DMS79 (cell line): ENCODE measurements at regions not wholly inside any gene's neighbourhood (a gene's known extent, or its start where the extent isn't known, plus 50 kb on each side); places are given as distances from the start of the nearest gene placed in this dataset.
"Not testable (repeated sequence)": the region's sequence is repeated elsewhere in the genome, so short reads cannot be mapped to it uniquely, and the experiment has no call there.

Experiments used
- DNase-seq: peaks from one replicate; lab custom pipeline; 2025; lab: John Stamatoyannopoulos, UW

- no peak for DNase-seq
These were observed 104.2 kb upstream of the ACBD5 start for GRCh38 chr10:27344568-27345454.

GRCh38 chr10:27341001-27341400 lies 100.4 kb upstream of the ACBD5 start:
- DNase-seq: no peak

GRCh38 chr10:27335246-27335645 lies 94.6 kb upstream of the ACBD5 start:
- not testable (repeated sequence) for DNase-seq

- DNase-seq: no peak
These were observed 89.5 kb upstream of the ACBD5 start for GRCh38 chr10:27330074-27330473.

GRCh38 chr10:27328946-27329345 lies 88.3 kb upstream of the ACBD5 start:
- DNase-seq: no peak

GRCh38 chr10:27326748-27327147 lies 86.2 kb upstream of the ACBD5 start:
- not testable (repeated sequence) for DNase-seq

GRCh38 chr10:27319752-27320431 lies 79.3 kb upstream of the ACBD5 start:
- no peak for DNase-seq

- DNase-seq: not testable (repeated sequence)
These were observed 78.5 kb upstream of the ACBD5 start for GRCh38 chr10:27319139-27319538.

GRCh38 chr10:27315082-27315481 lies 74.5 kb upstream of the ACBD5 start:
- DNase-seq: not testable (repeated sequence)

GRCh38 chr10:27313586-27313985 lies 73.0 kb upstream of the ACBD5 start:
- DNase-seq: not testable (repeated sequence)

- DNase-seq: no peak
These were observed 72.3 kb upstream of the ACBD5 start for GRCh38 chr10:27312854-27313253.

- not testable (repeated sequence) for DNase-seq
These were observed 71.2 kb upstream of the ACBD5 start for GRCh38 chr10:27311809-27312208.

- DNase-seq: not testable (repeated sequence)
These were observed 57.9 kb upstream of the ACBD5 start for GRCh38 chr10:27298522-27298850.

GRCh38 chr10:27297844-27298521 lies 57.4 kb upstream of the ACBD5 start:
- DNase-seq: no peak

GRCh38 chr10:27296285-27296684 lies 55.7 kb upstream of the ACBD5 start:
- DNase-seq: not testable (repeated sequence)

- not testable (repeated sequence) for DNase-seq
These were observed 50.8 kb upstream of the ACBD5 start for GRCh38 chr10:27291253-27291895.
